Fibroblast of villous mesenchyme (primary cell): ENCODE measurements at regions not wholly inside any gene's neighbourhood (a gene's known extent, or its start where the extent isn't known, plus 50 kb on each side); places are given as distances from the start of the nearest gene placed in this dataset.

ENCODE experiments used
- DNase-seq: peaks from one replicate; pipeline ENCODE4 v3.0.0-alpha.2; 2010; ENCODE audit warnings: low read depth
- H3K4me3 ChIP-seq: 2 replicates; pipeline ENCODE4 v1.5.1; 2011; ENCODE audit warnings: low read depth, mild to moderate bottlenecking, low read length
- CTCF ChIP-seq: IDR thresholded peaks from 2 replicates; pipeline ENCODE4 v1.5.1; 2012; ENCODE audit warnings: low read depth, mild to moderate bottlenecking, low read length; ENCODE audit not compliant: insufficient read depth

DNA sequence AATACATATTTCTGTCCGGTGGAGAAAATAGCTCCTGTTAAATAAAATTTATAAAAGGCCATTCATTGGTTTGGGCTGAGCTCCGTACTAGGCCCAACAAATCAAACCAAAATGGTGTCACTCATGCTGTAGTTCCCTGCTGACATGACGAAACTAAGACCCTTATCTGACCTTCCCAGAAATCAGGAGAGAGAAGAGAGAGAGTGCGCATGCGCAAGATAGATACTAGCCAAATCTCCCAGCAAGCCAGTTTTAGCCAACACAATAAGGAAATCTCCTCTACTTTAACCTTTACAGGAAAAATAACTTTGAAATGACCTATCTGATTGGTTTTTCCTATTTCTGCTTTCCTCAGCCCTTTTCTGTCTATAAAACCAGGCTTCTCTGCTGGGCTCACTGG lies 152.7 kb upstream of the RMST start:
- no peak overlapping the region for H3K4me3 ChIP-seq
- TF ChIP-seq CTCF = no peak
- no peak for DNase-seq

DNA sequence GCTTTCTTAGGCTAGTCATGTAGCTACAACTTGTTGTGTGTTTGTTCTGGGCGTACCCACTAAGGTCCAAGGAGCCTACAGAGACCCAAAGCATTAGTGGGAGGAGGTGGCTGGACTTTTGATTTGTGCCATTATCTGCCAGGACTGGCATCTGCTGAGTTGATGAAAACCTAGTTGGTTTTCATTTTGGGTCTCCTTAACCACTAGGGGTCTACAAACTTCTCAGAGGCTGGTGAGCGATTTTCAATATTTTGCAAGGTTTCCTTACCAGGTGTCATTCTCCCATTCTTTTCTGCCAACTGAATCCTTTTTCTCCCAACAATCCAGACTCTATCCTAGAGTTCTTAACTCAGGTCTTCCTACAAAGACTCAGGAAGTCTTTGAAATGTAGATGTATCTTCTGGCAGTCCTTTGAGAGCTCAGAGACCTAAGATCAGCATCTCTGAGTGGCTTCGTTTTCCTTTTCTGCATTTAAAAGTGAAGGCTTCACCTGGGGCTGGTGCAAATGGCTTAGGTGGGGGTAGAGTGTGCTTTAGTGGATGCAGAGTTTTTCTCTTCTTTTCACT lies 150.0 kb upstream of the RMST start:
- no peak for TF ChIP-seq CTCF
- DNase-seq = no peak
- H3K4me3 ChIP-seq = no peak overlapping the region

DNA sequence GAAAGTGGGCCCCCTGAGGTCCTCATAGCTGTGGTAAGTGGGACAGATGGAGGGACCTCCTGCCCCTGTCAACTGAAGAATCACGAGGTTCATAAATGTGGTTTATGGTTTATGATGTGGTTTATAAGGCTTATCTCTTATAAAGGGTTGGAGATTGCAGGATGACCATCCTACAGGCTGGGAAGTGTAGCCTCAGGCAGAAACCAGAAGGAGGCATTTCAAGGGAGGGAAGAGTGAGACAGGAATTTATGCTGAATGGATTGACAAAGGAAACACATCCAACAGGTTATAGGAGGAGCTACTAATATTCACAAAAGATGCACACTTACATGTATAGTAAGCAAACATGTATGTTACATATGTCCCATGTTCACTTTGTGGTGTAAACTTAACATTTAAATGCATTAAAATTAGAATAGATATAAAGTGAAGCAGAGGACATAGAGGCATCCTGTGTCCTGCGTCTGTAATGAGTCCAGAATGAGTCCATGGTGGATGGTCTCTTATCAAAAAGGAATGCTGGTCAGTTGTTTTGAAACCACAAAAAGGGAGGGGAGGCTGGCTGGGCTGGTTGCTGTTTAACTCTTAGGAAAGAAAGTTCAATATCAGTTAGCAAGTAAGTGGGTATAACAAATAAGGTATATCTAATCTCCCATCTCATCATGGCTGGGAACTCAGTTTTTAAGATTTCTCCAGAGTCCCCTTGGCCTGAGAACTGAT lies 149.0 kb upstream of the RMST start:
- no peak overlapping the region for H3K4me3 ChIP-seq

DNA sequence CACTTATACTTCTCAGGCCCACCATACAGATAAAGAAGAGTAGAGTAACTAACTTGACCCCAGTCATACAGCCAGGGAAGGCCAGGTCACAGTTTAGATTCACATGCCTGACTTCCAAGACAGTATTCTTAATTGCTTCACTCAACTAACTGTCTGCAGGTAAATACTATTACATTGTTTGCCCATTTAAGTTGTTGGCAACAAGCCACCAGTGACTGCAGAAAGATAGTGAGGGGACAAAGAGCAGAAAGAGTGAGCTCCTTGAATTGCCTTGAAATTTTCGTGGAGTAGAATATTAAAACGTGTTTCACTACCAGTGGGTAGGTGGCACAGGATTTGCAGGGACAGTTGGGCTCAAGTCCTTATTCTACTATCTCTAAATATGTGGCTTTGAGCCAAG lies 146.3 kb upstream of the RMST start:
- DNase-seq = no peak
- TF ChIP-seq CTCF = no peak
- no peak overlapping the region for H3K4me3 ChIP-seq

More for the DNA sequence above, 149.0 kb upstream of the RMST start:
- TF ChIP-seq CTCF = no peak
- DNase-seq = no peak

DNA sequence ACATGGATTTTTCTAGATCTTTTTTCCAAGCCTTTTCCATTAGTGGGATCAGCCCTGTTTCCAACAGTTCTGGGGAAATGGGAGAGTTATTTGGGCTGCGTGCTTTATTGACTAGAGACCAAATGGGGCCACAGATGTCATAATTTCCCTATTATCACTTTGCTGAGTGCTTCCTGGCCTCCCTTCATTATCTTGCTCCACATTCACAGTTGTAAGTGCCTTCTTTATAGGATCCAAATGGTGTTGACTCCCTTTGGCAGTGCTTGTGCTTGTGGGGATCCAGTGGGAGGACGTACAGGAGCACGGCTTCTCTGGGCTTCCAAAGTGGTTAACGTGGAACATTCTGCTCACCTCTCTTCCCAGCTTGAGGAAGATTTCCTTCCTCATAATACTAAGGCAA lies 141.0 kb upstream of the RMST start:
- no peak for TF ChIP-seq CTCF
- H3K4me3 ChIP-seq = no peak overlapping the region
- DNase-seq = no peak

GRCh38 chr12:97322388-97322787 lies 140.2 kb upstream of the RMST start:
- no peak for DNase-seq
- H3K4me3 ChIP-seq = no peak overlapping the region
- TF ChIP-seq CTCF = no peak

GRCh38 chr12:97323154-97323553 lies 139.4 kb upstream of the RMST start:
- TF ChIP-seq CTCF = no peak
- no peak for DNase-seq
- H3K4me3 ChIP-seq = no peak overlapping the region
